ENCODE measurements at regions not wholly inside any gene's neighbourhood (a gene's known extent, or its start where the extent isn't known, plus 50 kb on each side); places are given as distances from the start of the nearest gene placed in this dataset.

DNA sequence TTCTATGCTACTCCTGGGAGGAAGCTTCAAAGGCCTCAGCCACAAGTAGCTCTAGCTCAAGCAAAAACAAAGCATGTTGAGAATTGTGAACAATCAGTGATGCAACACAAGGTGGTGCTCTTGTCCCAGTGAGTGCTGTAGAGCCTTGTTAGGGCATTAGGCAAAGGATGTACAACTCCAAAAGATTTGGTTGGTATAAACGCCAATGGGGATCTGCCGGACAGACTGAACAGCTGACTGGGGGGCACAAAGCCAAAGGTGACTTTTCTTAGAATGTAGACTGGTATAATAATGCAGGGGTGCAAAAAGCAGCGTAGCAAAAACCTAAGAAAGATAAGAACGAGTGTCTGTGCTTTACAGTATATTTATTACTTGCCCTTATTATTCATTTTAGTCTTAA lies 62.6 kb upstream of the ALB start (continued):
- TF ChIP-seq SP4 (CRISPR knock-in tag; IDR thresholded peaks at IDR 0.05) (no peak), ZNF556 (CRISPR knock-in tag; IDR thresholded peaks at IDR 0.05; ENCODE audit: borderline replicate concordance) (0 out of 2 replicates have a peak, but pooled peaks have one; percentile 33), DZIP1 (CRISPR knock-in tag; IDR thresholded peaks at IDR 0.05) (no peak), KLF13 (CRISPR knock-in tag; IDR thresholded peaks at IDR 0.05) (no peak), ZNF792 (CRISPR knock-in tag; IDR thresholded peaks at IDR 0.05) (no peak), MED8 (CRISPR knock-in tag; IDR thresholded peaks at IDR 0.05; ENCODE audit: insufficient replicate concordance) (no peak), ZNF432 (CRISPR knock-in tag; IDR thresholded peaks at IDR 0.05; ENCODE audit: borderline replicate concordance) (no peak), EZH2 (conservative IDR thresholded peaks at IDR 0.05; ENCODE audit: low read depth, low read length) (no peak), NR2F2 (IDR thresholded peaks at IDR 0.05; ENCODE audit: borderline replicate concordance, low read depth) (peak; percentile 37; the same call in 1 of the 2 replicates), ZNF780A (CRISPR knock-in tag; IDR thresholded peaks at IDR 0.05) (no peak), CEBPB (IDR thresholded peaks at IDR 0.05; ENCODE audit: borderline replicate concordance, low read depth, low read length) (peak; percentile 65), MEF2D (CRISPR knock-in tag; IDR thresholded peaks at IDR 0.05) (peak; percentile 57; the same call in 1 of the 2 replicates), MAX (IDR thresholded peaks at IDR 0.05) (no peak), AKAP8 (CRISPR knock-in tag; IDR thresholded peaks at IDR 0.05) (no peak), ZNF33A (CRISPR knock-in tag; IDR thresholded peaks at IDR 0.05; ENCODE audit: borderline replicate concordance) (no peak), ARID5B (CRISPR knock-in tag; IDR thresholded peaks at IDR 0.05) (peak; percentile 79), ZNF501 (CRISPR knock-in tag; IDR thresholded peaks at IDR 0.05) (no peak), SIN3B (IDR thresholded peaks at IDR 0.05; ENCODE audit: low read length) (no peak), FOXA3 (CRISPR knock-in tag; IDR thresholded peaks at IDR 0.05) (peak; percentile 76)
- TF ChIP-seq, protein P1, sequence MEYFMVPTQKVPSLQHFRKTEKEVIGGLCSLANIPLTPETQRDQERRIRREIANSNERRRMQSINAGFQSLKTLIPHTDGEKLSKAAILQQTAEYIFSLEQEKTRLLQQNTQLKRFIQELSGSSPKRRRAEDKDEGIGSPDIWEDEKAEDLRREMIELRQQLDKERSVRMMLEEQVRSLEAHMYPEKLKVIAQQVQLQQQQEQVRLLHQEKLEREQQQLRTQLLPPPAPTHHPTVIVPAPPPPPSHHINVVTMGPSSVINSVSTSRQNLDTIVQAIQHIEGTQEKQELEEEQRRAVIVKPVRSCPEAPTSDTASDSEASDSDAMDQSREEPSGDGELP (IDR thresholded peaks at IDR 0.05; ENCODE audit: borderline replicate concordance, low read depth) = peak; percentile 72
- TF ChIP-seq, protein P2, sequence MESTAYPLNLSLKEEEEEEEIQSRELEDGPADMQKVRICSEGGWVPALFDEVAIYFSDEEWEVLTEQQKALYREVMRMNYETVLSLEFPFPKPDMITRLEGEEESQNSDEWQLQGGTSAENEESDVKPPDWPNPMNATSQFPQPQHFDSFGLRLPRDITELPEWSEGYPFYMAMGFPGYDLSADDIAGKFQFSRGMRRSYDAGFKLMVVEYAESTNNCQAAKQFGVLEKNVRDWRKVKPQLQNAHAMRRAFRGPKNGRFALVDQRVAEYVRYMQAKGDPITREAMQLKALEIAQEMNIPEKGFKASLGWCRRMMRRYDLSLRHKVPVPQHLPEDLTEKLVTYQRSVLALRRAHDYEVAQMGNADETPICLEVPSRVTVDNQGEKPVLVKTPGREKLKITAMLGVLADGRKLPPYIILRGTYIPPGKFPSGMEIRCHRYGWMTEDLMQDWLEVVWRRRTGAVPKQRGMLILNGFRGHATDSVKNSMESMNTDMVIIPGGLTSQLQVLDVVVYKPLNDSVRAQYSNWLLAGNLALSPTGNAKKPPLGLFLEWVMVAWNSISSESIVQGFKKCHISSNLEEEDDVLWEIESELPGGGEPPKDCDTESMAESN (CRISPR knock-in tag; conservative IDR thresholded peaks at IDR 0.05) = 0 out of 2 replicates have a peak, but pooled peaks have one; percentile 48
